GM12891 (cell line): ENCODE measurements at regions not wholly inside any gene's neighbourhood (a gene's known extent, or its start where the extent isn't known, plus 50 kb on each side); places are given as distances from the start of the nearest gene placed in this dataset.

Source experiments
- DNase-seq: peaks from one replicate; pipeline ENCODE4 v3.0.0; 2011; ENCODE audit warnings: low spot score; ENCODE audit not compliant: insufficient read length
- FAIRE-seq: peaks from 2 replicates; lab custom pipeline; 2011; peaks lifted over from hg19 to GRCh38; lab: Jason Lieb, UNC
- PAX5 ChIP-seq: IDR thresholded peaks from 2 replicates; pipeline ENCODE4 v1.6.1; 2011; ENCODE audit warnings: low read length, moderate library complexity, mild to moderate bottlenecking; ENCODE audit not compliant: insufficient read depth, severe bottlenecking
- POLR2A ChIP-seq: IDR thresholded peaks from 2 replicates; pipeline ENCODE4 v1.6.1; 2011; ENCODE audit warnings: low read depth, low read length, control low read depth
- POLR2AphosphoS5 ChIP-seq: IDR thresholded peaks from 2 replicates; pipeline ENCODE4 v1.6.1; 2011; ENCODE audit warnings: low read depth, low read length, control low read depth
- POU2F2 ChIP-seq: IDR thresholded peaks from 2 replicates; pipeline ENCODE4 v1.6.1; 2011; ENCODE audit warnings: low read depth, mild to moderate bottlenecking, control low read depth, low read length, moderate library complexity
- SPI1 ChIP-seq: IDR thresholded peaks from 2 replicates; pipeline ENCODE4 v1.6.1; 2011; ENCODE audit warnings: low read depth, low read length, control low read depth
- TAF1 ChIP-seq: IDR thresholded peaks from 2 replicates; pipeline ENCODE4 v1.6.1; 2011; ENCODE audit warnings: low read depth, low read length, control low read depth

GRCh38 chr5:54785729-54786591 is 199.4 kb downstream of the ESM1 start:
- DNase-seq (no peak), FAIRE-seq (no peak)
- peak; percentile 84 for TF ChIP-seq SPI1
- no peak for TF ChIP-seq POU2F2

GRCh38 chr5:54778783-54779182 is 206.6 kb downstream of the ESM1 start:
- no peak for FAIRE-seq
- TF ChIP-seq SPI1 (no peak), POU2F2 (no peak), POLR2AphosphoS5 (no peak), PAX5 (no peak), POLR2A (no peak), TAF1 (no peak)
- DNase-seq: no peak

GRCh38 chr5:54775645-54776044 is 209.7 kb downstream of the ESM1 start:
- DNase-seq (no peak), FAIRE-seq (no peak)
- TF ChIP-seq PAX5 (no peak), POLR2A (no peak), SPI1 (no peak), TAF1 (no peak), POU2F2 (no peak), POLR2AphosphoS5 (no peak)

- TF ChIP-seq PAX5: no peak
- no peak for TF ChIP-seq POLR2A
- no peak for TF ChIP-seq POLR2AphosphoS5
- TF ChIP-seq TAF1: no peak
- TF ChIP-seq SPI1: no peak
- no peak for TF ChIP-seq POU2F2
- DNase-seq (no peak), FAIRE-seq (no peak)
These were observed 210.9 kb downstream of the ESM1 start for GRCh38 chr5:54774281-54775170.

- TF ChIP-seq PAX5: no peak
- 0 out of 2 replicates have a peak, but pooled peaks have one; percentile 29 for TF ChIP-seq SPI1
- FAIRE-seq (no peak), DNase-seq (no peak)
These were observed 212.7 kb downstream of the ESM1 start for GRCh38 chr5:54772684-54773083.

- FAIRE-seq: no peak
- TF ChIP-seq PAX5 (no peak), POLR2AphosphoS5 (no peak), TAF1 (no peak), POLR2A (no peak), POU2F2 (no peak), SPI1 (no peak)
- DNase-seq: no peak
These were observed 213.2 kb downstream of the ESM1 start for GRCh38 chr5:54772231-54772630.

- TF ChIP-seq TAF1 (no peak), POU2F2 (no peak), POLR2AphosphoS5 (no peak)
- no peak for FAIRE-seq
- no peak for DNase-seq
These were observed 215.6 kb downstream of the ESM1 start for GRCh38 chr5:54769746-54770145.

- TF ChIP-seq POLR2AphosphoS5 (no peak), PAX5 (no peak), POU2F2 (no peak), POLR2A (no peak), SPI1 (no peak), TAF1 (no peak)
- DNase-seq: no peak
- FAIRE-seq: no peak
These were observed 216.3 kb downstream of the ESM1 start for GRCh38 chr5:54769072-54769471.

- no peak for DNase-seq
- TF ChIP-seq POU2F2 (no peak), POLR2A (no peak), PAX5 (no peak), POLR2AphosphoS5 (no peak)
- no peak for FAIRE-seq
These were observed 218.6 kb downstream of the ESM1 start for GRCh38 chr5:54766748-54767147.

- DNase-seq: no peak
- FAIRE-seq: no peak
- TF ChIP-seq POLR2A (no peak), POU2F2 (no peak), PAX5 (no peak), POLR2AphosphoS5 (no peak), SPI1 (no peak), TAF1 (no peak)
These were observed 220.0 kb downstream of the ESM1 start for GRCh38 chr5:54765165-54766028.
